Stomach (tissue), 8 donors: ENCODE measurements at regions not wholly inside any gene's neighbourhood (a gene's known extent, or its start where the extent isn't known, plus 50 kb on each side); places are given as distances from the start of the nearest gene placed in this dataset.

ENCODE experiments used
- DNase-seq, 2 donors: peaks; one replicate each; pipeline versions ENCODE4 v3.0.0 to v3.0.0-alpha.2; 2013 to 2019
- H3K27ac ChIP-seq, 5 donors: fragments of 200-600 bp in 4 of 5; sonication (generic) in 4 of 5; one replicate each; pipeline ENCODE4 v1.5.1; 2013 to 2019; ENCODE audit warnings: mild to moderate bottlenecking in 1 of 5, moderate library complexity in 1 of 5
- H3K27me3 ChIP-seq, 3 donors: fragments of 200-600 bp; sonication (generic); one replicate each; pipeline ENCODE4 v1.5.1; 2017 to 2019; ENCODE audit warnings: mixed run types in 1 of 3
- H3K36me3 ChIP-seq, 4 donors: fragments of 200-600 bp; sonication (generic); 1 replicate in 3 of 4; 2 replicates in 1 of 4; pipeline ENCODE4 v1.5.1; 2016 to 2019
- H3K4me1 ChIP-seq, 4 donors: fragments of 200-600 bp; sonication (generic); one replicate each; pipeline ENCODE4 v1.5.1; 2016 to 2019
- H3K4me3 ChIP-seq, 4 donors: fragments of 200-600 bp; sonication (generic) in 3 of 4; one replicate each; pipeline ENCODE4 v1.5.1; 2016 to 2019; ENCODE audit warnings: mild to moderate bottlenecking in 1 of 4
- H3K9me3 ChIP-seq, 4 donors: fragments of 200-600 bp; sonication (generic); one replicate each; pipeline ENCODE4 v1.5.1; 2016 to 2019
- EP300 ChIP-seq: sonication (generic); formaldehyde crosslinking; IDR thresholded peaks from one replicate; pipeline ENCODE4 v1.6.1; 2017; ENCODE audit warnings: antibody characterized with exemption
- POLR2A ChIP-seq, 4 donors: fragments of 450-650 bp; IDR thresholded peaks; one replicate each; pipeline ENCODE4 v1.6.1; 2016; ENCODE audit warnings: antibody characterized with exemption in 4 of 4, control low read depth in 2 of 4, mild to moderate bottlenecking in 1 of 4, moderate library complexity in 1 of 4
- POLR2AphosphoS5 ChIP-seq, 3 donors: sonication (generic); formaldehyde crosslinking; IDR thresholded peaks; one replicate each; pipeline ENCODE4 v1.6.1; 2016; ENCODE audit warnings: antibody characterized with exemption in 3 of 3
- WGBS, 5 donors: extraction: QIAGEN DNeasy Blood & Tissue Kit in 3 of 5; methylation state at CpG; one replicate each; pipeline versions ENCODE4 v1.1.5 to v1.1.7; 2013 to 2018; 5-methylcytosine and 5-hydroxymethylcytosine counted together
- intact Hi-C: fragments of 100-400 bp; cut with DNase I; formaldehyde crosslinking; loops from one replicate; pipeline ENCODE4 v1.15.1; 2023; ENCODE audit warnings: low total_unique reads
- TF ChIP-seq, protein P1 (sequence below), 7 experiments: fragments of 450-650 bp in 4 of 7; fragments of 200-600 bp in 3 of 7; sonication (generic) in 3 of 7; IDR thresholded peaks; one replicate each; pipeline ENCODE4 v1.5.1; 2016 to 2019; ENCODE audit warnings: antibody characterized with exemption in 7 of 7, control low read depth in 2 of 7, mild to moderate bottlenecking in 1 of 7
- donor health status: healthy with polysubstance abuse.
- donor health status: Bipolar disorder and iron deficiency.
- donor health status: healthy.

DNA sequence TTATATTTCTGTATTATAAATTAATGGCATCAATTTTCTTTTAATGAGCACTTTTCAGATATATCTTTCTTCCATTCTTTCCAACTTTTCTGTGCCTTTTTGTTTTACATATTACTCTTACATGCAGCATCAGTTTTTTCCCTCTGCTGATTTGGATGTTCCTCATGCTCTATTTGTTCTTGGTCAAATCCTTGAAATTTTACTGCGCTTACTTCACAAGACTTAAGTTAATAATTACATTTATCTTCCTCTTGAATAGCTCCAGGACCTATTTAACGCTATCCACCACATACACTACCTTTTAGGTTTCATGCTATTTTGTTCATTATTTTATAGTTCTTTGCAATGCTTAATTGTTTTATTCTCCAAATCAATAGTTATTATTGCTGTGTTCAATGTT is 97.6 kb upstream of the CTTNBP2 start:
- DNase-seq, result no peak
- no peaks in the 10 kb centered on the region for H3K27me3 ChIP-seq
- no peaks in the 10 kb centered on the region for H3K36me3 ChIP-seq
- H3K4me3 ChIP-seq, result no peak overlapping the region
- intact Hi-C loops, result no loop called here
- no peak overlapping the region for H3K27ac ChIP-seq
- no peaks in the 10 kb centered on the region for H3K4me1 ChIP-seq
- WGBS, 5 donors, result 76 to 88% (median 84%) methylated on average over 2 of the region's 2 CpGs
- TF ChIP-seq, protein P1, sequence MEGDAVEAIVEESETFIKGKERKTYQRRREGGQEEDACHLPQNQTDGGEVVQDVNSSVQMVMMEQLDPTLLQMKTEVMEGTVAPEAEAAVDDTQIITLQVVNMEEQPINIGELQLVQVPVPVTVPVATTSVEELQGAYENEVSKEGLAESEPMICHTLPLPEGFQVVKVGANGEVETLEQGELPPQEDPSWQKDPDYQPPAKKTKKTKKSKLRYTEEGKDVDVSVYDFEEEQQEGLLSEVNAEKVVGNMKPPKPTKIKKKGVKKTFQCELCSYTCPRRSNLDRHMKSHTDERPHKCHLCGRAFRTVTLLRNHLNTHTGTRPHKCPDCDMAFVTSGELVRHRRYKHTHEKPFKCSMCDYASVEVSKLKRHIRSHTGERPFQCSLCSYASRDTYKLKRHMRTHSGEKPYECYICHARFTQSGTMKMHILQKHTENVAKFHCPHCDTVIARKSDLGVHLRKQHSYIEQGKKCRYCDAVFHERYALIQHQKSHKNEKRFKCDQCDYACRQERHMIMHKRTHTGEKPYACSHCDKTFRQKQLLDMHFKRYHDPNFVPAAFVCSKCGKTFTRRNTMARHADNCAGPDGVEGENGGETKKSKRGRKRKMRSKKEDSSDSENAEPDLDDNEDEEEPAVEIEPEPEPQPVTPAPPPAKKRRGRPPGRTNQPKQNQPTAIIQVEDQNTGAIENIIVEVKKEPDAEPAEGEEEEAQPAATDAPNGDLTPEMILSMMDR (IDR thresholded peaks at IDR 0.05), result no peak
- TF ChIP-seq POLR2A (IDR thresholded peaks at IDR 0.05), result no peak
- no peaks in the 10 kb centered on the region for H3K9me3 ChIP-seq

DNA sequence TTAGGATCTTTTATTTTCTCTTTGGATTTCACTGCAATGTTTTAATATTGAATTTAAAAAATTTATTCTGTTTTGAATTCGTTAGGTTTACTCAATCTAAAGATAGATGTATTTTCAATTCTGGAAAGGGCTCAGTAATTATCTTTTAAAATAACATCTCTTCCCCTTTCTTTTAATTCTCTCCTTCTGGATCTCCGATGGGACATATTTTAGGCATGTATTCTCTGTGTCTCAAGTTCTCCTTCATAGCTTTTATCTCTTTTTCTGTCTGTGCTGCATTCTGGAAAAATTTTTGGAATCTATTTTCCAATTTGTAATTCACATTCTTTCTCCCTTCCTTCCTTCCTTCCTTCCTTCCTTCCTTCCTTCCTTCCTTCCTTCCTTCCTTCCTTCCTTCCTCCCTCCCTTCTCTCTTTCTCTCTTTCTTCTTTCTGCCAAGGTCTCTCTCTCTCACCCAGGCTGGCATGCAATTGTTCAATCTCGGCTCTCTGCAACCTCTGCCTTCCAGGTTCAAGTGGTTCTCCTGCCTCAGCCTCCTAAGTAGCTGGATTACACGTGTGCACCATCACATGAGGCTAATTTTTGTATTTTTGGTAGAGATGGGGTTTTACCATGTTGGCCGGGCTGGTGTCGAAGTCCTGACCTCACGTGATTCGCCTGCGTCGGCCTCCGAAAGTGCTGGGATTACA is 98.5 kb upstream of the CTTNBP2 start:
- WGBS, 5 donors, result 78 to 85% (median 84%) methylated on average over 11 of the region's 11 CpGs
- TF ChIP-seq, protein P1 (IDR thresholded peaks at IDR 0.05), result no peak
- TF ChIP-seq POLR2A (IDR thresholded peaks at IDR 0.05), result no peak
- TF ChIP-seq POLR2AphosphoS5 (IDR thresholded peaks at IDR 0.05), result no peak
- no peak for TF ChIP-seq EP300
- Histone ChIP-seq H3K4me3 (no peak overlapping the region), H3K4me1 (no peaks in the 10 kb centered on the region), H3K9me3 (no peaks in the 10 kb centered on the region), H3K27ac (no peak overlapping the region), H3K27me3 (no peaks in the 10 kb centered on the region), H3K36me3 (no peaks in the 10 kb centered on the region)
- no peak for DNase-seq
- intact Hi-C loops, result no loop called here

DNA sequence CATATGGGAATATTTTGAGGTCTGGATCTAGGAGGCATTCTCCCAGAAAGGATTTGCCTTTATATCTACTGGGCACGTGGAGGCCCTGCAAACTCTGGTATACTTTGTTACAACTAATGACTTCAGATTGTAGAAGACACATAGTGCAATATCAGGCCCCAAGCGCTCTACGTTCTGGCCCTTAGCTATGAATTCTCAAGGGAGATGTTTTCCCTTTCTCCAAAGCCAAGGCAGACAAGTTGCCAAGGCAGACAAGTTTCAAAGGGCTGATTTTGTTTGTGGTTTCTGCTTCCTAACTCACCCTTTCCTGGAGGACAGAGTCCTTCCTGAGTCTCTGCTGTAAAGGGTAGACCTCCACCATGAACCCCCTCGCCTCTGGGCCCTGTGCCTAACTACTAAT is 99.4 kb upstream of the CTTNBP2 start:
- H3K4me1 ChIP-seq, result no peaks in the 10 kb centered on the region
- no peak for DNase-seq
- H3K27me3 ChIP-seq, result no peaks in the 10 kb centered on the region
- no peaks in the 10 kb centered on the region for H3K9me3 ChIP-seq
- H3K36me3 ChIP-seq, result no peaks in the 10 kb centered on the region
- no peak overlapping the region for H3K4me3 ChIP-seq
- intact Hi-C loops, result no loop called here
- H3K27ac ChIP-seq, result no peak overlapping the region
- TF ChIP-seq POLR2AphosphoS5 (IDR thresholded peaks at IDR 0.05) (no peak), EP300 (no peak), POLR2A (IDR thresholded peaks at IDR 0.05) (no peak)
- TF ChIP-seq, protein P1 (IDR thresholded peaks at IDR 0.05), result no peak
- 55 to 73% (median 64%) methylated on average over 4 of the region's 4 CpGs for WGBS, 5 donors

DNA sequence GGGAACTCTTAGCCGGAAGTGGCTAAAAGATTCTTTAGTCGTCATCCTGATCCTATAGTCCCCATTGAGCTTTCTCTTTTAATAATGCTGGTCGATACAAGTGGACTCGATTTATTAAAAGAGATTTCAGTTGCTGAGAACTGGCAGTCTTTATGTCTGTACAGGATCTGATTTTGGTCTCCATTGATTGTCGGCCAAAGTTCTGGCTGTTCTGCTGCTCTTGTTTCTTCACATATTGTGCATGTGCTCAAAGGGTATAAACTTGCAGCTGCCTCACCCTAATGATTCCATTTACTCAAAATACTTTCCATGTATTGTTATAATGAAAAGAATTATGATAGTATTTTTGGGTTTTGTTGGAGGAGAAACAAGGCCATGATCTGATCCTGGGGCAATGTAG is 100.7 kb upstream of the CTTNBP2 start:
- no peak for DNase-seq
- intact Hi-C loops, result no loop called here
- Histone ChIP-seq H3K36me3 (no peaks in the 10 kb centered on the region), H3K27ac (no peak overlapping the region), H3K27me3 (no peaks in the 10 kb centered on the region), H3K4me1 (no peaks in the 10 kb centered on the region), H3K4me3 (no peak overlapping the region), H3K9me3 (no peaks in the 10 kb centered on the region)
- TF ChIP-seq EP300 (no peak), POLR2A (IDR thresholded peaks at IDR 0.05) (no peak), POLR2AphosphoS5 (IDR thresholded peaks at IDR 0.05) (no peak)
- TF ChIP-seq, protein P1 (IDR thresholded peaks at IDR 0.05), result no peak
- 90 to 94% (median 91%) methylated on average over 5 of the region's 5 CpGs for WGBS, 5 donors
